ENCODE measurements at regions not wholly inside any gene's neighbourhood (a gene's known extent, or its start where the extent isn't known, plus 50 kb on each side); places are given as distances from the start of the nearest gene placed in this dataset.

DNA sequence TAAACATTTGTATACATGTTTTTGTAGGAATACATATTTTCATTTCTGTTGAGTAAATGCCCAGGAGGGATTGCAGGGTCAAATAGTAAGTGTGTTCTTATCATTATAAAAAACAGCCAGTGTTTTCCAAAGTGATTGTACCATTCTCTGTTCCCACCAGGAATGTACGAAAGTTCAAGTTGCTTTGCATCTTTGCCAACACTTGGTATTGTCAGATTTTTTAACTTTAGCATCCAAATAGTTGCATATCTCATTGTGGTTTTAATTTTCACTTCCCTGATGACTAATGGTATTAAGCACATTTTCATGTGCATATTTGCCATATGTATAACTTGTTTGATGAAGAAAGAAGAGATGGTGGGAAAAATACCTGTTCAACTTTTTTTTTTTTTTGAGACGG lies 213.9 kb downstream of the ZNF365 start:
- Histone ChIP-seq H2BK120ac (ENCODE audit: low read depth, low read length, poor library complexity, severe bottlenecking) (no peak overlapping the region), H3K27me3 (ENCODE audit: insufficient read depth, low read length) (no peaks in the 10 kb centered on the region), H3K4me2 (ENCODE audit: insufficient read depth, insufficient read length, low read length) (no peak overlapping the region), H2AK5ac (ENCODE audit: insufficient read length, low read length) (no peak overlapping the region), H2AFZ (ENCODE audit: low read length) (no peak overlapping the region), H2BK15ac (ENCODE audit: low read depth, low read length) (no peak overlapping the region), H3K9me3 (ENCODE audit: control insufficient read depth, low read depth, low read length) (no peaks in the 10 kb centered on the region), H2BK5ac (ENCODE audit: insufficient read length, low read length) (no peak overlapping the region), H3K18ac (ENCODE audit: insufficient read length, low read depth, low read length) (no peak overlapping the region), H3K56ac (ENCODE audit: insufficient read length, low read depth, low read length) (no peak overlapping the region), H3K79me2 (ENCODE audit: insufficient read depth, low read length) (no peaks in the 10 kb centered on the region), H2BK12ac (ENCODE audit: insufficient read length, low read depth, low read length) (no peak overlapping the region), H4K20me1 (ENCODE audit: control insufficient read depth, insufficient read depth, insufficient read length) (no peaks in the 10 kb centered on the region), H3K9ac (ENCODE audit: extremely low read depth, insufficient read length, low read length) (no peak overlapping the region), H2BK20ac (ENCODE audit: low read depth, low read length, poor library complexity, severe bottlenecking) (no peak overlapping the region), H4K8ac (replicated peaks; ENCODE audit: insufficient read length, low read depth, low read length) (no peak overlapping the region), H3K14ac (ENCODE audit: insufficient read depth, low read length) (no peak overlapping the region), H3K23ac (ENCODE audit: insufficient read length, low read depth, low read length) (no peak overlapping the region), H3K79me1 (ENCODE audit: insufficient read depth, low read depth, low read length, poor library complexity, severe bottlenecking) (no peaks in the 10 kb centered on the region), H3K4ac (ENCODE audit: low read depth, low read length) (no peak overlapping the region), H3K4me1 (ENCODE audit: insufficient read depth, low read length) (no peaks in the 10 kb centered on the region), H4K91ac (ENCODE audit: insufficient read length, low read depth, low read length) (no peak overlapping the region), H3K27ac (ENCODE audit: insufficient read length, low read depth, low read length) (no peak overlapping the region), H3K23me2 (ENCODE audit: insufficient read length, low read depth, low read length, poor library complexity, severe bottlenecking) (no peaks in the 10 kb centered on the region), H4K5ac (ENCODE audit: insufficient read length, low read depth, low read length) (no peak overlapping the region), H3T11ph (ENCODE audit: low read length) (no peak overlapping the region)
- DNase-seq = no peak
- Mint-ChIP-seq H3K9me3 (peaks cover 3 to 7% of the 10 kb centered on the region in 2 experiments), H3K27me3 (ENCODE audit: low read depth) (no peaks in the 10 kb centered on the region), H3K36me3 (ENCODE audit: insufficient read depth in 1 of 3, low read depth in 3 of 3) (no peaks in the 10 kb centered on the region), H3K27ac (no peak overlapping the region), H3K4me3 (no peak overlapping the region), H3K4me1 (no peaks in the 10 kb centered on the region)
- no CpG with 5 or more reads among the region's 2 CpGs for WGBS (ENCODE audit: extremely low coverage, insufficient read length, low lambda C conversion rate)
- TF ChIP-seq, protein P1, sequence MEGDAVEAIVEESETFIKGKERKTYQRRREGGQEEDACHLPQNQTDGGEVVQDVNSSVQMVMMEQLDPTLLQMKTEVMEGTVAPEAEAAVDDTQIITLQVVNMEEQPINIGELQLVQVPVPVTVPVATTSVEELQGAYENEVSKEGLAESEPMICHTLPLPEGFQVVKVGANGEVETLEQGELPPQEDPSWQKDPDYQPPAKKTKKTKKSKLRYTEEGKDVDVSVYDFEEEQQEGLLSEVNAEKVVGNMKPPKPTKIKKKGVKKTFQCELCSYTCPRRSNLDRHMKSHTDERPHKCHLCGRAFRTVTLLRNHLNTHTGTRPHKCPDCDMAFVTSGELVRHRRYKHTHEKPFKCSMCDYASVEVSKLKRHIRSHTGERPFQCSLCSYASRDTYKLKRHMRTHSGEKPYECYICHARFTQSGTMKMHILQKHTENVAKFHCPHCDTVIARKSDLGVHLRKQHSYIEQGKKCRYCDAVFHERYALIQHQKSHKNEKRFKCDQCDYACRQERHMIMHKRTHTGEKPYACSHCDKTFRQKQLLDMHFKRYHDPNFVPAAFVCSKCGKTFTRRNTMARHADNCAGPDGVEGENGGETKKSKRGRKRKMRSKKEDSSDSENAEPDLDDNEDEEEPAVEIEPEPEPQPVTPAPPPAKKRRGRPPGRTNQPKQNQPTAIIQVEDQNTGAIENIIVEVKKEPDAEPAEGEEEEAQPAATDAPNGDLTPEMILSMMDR (conservative IDR thresholded peaks at IDR 0.05) = no peak

Data from H9 (cell line).